VCaP (cell line): ENCODE measurements at regions not wholly inside any gene's neighbourhood (a gene's known extent, or its start where the extent isn't known, plus 50 kb on each side); places are given as distances from the start of the nearest gene placed in this dataset.
"Not testable (repeated sequence)": the region's sequence is repeated elsewhere in the genome, so short reads cannot be mapped to it uniquely, and the experiment has no call there.

Source experiments
- H3K27ac ChIP-seq: fragments of 450-650 bp; 2 replicates; pipeline ENCODE4 v1.5.1; 2017
- CTCF ChIP-seq: fragments of 450-650 bp; conservative IDR thresholded peaks from 2 replicates; pipeline ENCODE4 v1.5.1; 2017; ENCODE audit warnings: mild to moderate bottlenecking, moderate library complexity

GRCh38 chr16:51255349-51255972 is 104.4 kb upstream of the SALL1 start:
- no peak overlapping the region for H3K27ac ChIP-seq
- TF ChIP-seq CTCF, result no peak

- not testable (repeated sequence) for H3K27ac ChIP-seq
Measured at GRCh38 chr16:51254390-51254789, 103.3 kb upstream of the SALL1 start.

- no peak overlapping the region for H3K27ac ChIP-seq
- TF ChIP-seq CTCF, result no peak
Measured at GRCh38 chr16:51248217-51248616, 97.1 kb upstream of the SALL1 start.

GRCh38 chr16:51245658-51245995 is 94.6 kb upstream of the SALL1 start:
- no peak overlapping the region for H3K27ac ChIP-seq
- TF ChIP-seq CTCF, result no peak

GRCh38 chr16:51244887-51245657 is 94.0 kb upstream of the SALL1 start:
- H3K27ac ChIP-seq, result no peak overlapping the region
- no peak for TF ChIP-seq CTCF

GRCh38 chr16:51243936-51244436 is 92.9 kb upstream of the SALL1 start:
- no peak for TF ChIP-seq CTCF
- no peak overlapping the region for H3K27ac ChIP-seq

- H3K27ac ChIP-seq, result no peak overlapping the region
- TF ChIP-seq CTCF, result no peak
Measured at GRCh38 chr16:51242296-51242994, 91.4 kb upstream of the SALL1 start.
